Ishikawa (cell line): ENCODE measurements at regions not wholly inside any gene's neighbourhood (a gene's known extent, or its start where the extent isn't known, plus 50 kb on each side); places are given as distances from the start of the nearest gene placed in this dataset.

ENCODE experiments used
- CEBPB ChIP-seq: IDR thresholded peaks from 2 replicates; pipeline ENCODE4 v1.6.1; 2012
- CREB1 ChIP-seq: IDR thresholded peaks from 2 replicates; pipeline ENCODE4 v1.6.1; 2012; ENCODE audit warnings: low read depth
- EGR1 ChIP-seq: IDR thresholded peaks from 2 replicates; pipeline ENCODE4 v1.6.1; 2012
- EP300 ChIP-seq: IDR thresholded peaks from 2 replicates; pipeline ENCODE4 v1.6.1; 2012; ENCODE audit warnings: borderline replicate concordance
- FOXM1 ChIP-seq: IDR thresholded peaks from 2 replicates; pipeline ENCODE4 v1.6.1; 2012; ENCODE audit warnings: low read depth, borderline replicate concordance
- NFIC ChIP-seq: IDR thresholded peaks from 2 replicates; pipeline ENCODE4 v1.6.1; 2012
- RAD21 ChIP-seq: IDR thresholded peaks from 2 replicates; pipeline ENCODE4 v1.6.1; 2012; ENCODE audit warnings: low read depth
- REST ChIP-seq: IDR thresholded peaks from 2 replicates; pipeline ENCODE4 v1.6.1; 2012; ENCODE audit warnings: low read depth, mild to moderate bottlenecking
- TAF1 ChIP-seq: IDR thresholded peaks from 2 replicates; pipeline ENCODE4 v1.6.1; 2012; ENCODE audit warnings: low read depth, mild to moderate bottlenecking
- TCF12 ChIP-seq: IDR thresholded peaks from 2 replicates; pipeline ENCODE4 v1.6.1; 2012; ENCODE audit warnings: low read depth
- TEAD4 ChIP-seq: IDR thresholded peaks from 2 replicates; pipeline ENCODE4 v1.6.1; 2012
- YY1 ChIP-seq: IDR thresholded peaks from 2 replicates; pipeline ENCODE4 v1.6.1; 2012; ENCODE audit warnings: low read depth
- ZBTB7A ChIP-seq: IDR thresholded peaks from 2 replicates; pipeline ENCODE4 v1.6.1; 2012; ENCODE audit warnings: low read depth
- TF ChIP-seq, protein P1 (sequence below): IDR thresholded peaks from 2 replicates; pipeline ENCODE4 v1.6.1; 2012
- TF ChIP-seq, protein P2 (sequence below): IDR thresholded peaks from 2 replicates; pipeline ENCODE4 v1.6.1; 2012

GRCh38 chr1:106780066-106780465, 276.4 kb upstream of the PRMT6 start:
- TF ChIP-seq YY1: no peak
- TF ChIP-seq FOXM1: no peak
- TF ChIP-seq, protein P1, sequence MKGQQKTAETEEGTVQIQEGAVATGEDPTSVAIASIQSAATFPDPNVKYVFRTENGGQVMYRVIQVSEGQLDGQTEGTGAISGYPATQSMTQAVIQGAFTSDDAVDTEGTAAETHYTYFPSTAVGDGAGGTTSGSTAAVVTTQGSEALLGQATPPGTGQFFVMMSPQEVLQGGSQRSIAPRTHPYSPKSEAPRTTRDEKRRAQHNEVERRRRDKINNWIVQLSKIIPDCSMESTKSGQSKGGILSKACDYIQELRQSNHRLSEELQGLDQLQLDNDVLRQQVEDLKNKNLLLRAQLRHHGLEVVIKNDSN: no peak
- no peak for TF ChIP-seq EP300
- TF ChIP-seq CREB1: no peak
- no peak for TF ChIP-seq TEAD4
- TF ChIP-seq TCF12: no peak
- TF ChIP-seq TAF1: no peak
- TF ChIP-seq ZBTB7A: no peak

DNA sequence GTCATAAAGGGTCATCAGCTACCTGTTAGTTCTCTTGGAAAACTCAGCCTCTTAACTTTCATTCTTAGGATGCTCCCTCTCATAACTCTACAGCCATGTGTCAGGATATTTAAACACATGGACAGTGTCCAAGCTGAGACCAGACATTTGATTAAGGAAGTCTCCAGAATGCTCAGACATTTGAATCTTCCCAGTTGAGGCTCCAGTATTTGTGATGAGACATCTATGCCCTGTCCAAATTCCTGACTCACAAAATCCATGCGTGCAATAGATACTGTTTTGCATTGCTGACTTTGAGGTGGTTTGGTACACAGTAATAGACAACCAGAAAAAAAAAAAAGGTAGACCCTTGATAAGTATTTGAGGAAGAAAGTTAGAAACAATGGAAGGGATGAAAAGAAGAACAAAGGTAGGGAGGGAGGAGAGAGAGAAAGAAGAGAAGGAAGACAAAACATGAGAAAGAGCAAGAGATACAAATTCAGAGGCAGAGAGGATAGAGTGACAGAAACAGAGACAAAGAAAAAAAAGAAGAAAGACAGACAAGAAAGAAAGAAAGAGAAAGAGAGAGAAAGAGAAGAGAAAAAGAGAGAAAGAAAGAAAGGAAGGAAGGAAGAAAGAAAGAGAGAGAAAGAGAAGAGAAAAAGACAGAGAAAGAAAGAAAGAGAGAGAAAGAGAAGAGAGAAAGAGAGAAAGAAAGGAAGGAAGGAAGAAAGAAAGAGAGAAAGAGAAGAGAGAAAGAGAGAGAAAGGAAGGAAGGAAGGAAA, 275.5 kb upstream of the PRMT6 start:
- no peak for TF ChIP-seq ZBTB7A
- TF ChIP-seq, protein P1: no peak
- no peak for TF ChIP-seq REST
- TF ChIP-seq EP300: no peak
- no peak for TF ChIP-seq TEAD4
- TF ChIP-seq TCF12: no peak
- TF ChIP-seq RAD21: no peak
- no peak for TF ChIP-seq CREB1
- TF ChIP-seq NFIC: no peak
- TF ChIP-seq, protein P2, sequence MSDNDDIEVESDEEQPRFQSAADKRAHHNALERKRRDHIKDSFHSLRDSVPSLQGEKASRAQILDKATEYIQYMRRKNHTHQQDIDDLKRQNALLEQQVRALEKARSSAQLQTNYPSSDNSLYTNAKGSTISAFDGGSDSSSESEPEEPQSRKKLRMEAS: no peak
- no peak for TF ChIP-seq CEBPB
- no peak for TF ChIP-seq FOXM1
- no peak for TF ChIP-seq EGR1
- no peak for TF ChIP-seq TAF1
- TF ChIP-seq YY1: no peak

- TF ChIP-seq EP300: no peak
- no peak for TF ChIP-seq YY1
- TF ChIP-seq, protein P2: no peak
- TF ChIP-seq TCF12: no peak
- no peak for TF ChIP-seq TAF1
- TF ChIP-seq FOXM1: no peak
- no peak for TF ChIP-seq TEAD4
- peak; percentile 42; the same call in 1 of the 2 replicates for TF ChIP-seq NFIC
Measured at GRCh38 chr1:106785176-106785575, 271.3 kb upstream of the PRMT6 start.

GRCh38 chr1:106787520-106787919, 269.0 kb upstream of the PRMT6 start:
- TF ChIP-seq TEAD4 (no peak), CREB1 (no peak), EP300 (no peak), EGR1 (no peak), CEBPB (no peak), REST (no peak), RAD21 (no peak), NFIC (no peak), FOXM1 (no peak), TCF12 (no peak), TAF1 (no peak), YY1 (no peak), ZBTB7A (no peak)
- TF ChIP-seq, protein P1: no peak
- TF ChIP-seq, protein P2: no peak

DNA sequence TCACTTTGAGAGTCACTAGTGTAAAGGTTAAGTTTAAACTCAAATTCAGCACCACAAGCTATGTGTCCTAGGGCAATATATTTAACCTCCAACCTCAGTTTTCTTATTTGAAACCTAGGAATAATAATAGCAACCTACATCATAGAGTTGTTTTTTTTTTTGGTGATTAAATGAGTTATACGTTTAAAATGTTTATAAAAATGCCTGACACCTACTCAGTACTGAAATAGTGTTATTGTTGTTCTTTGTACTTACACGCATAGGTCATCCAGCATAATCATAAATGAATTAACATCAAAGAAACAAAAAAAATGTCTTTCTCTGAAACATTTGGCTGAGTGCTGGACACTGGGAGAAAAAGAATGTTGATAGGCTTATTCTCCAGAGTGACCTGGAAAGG, 266.8 kb upstream of the PRMT6 start:
- TF ChIP-seq, protein P2: no peak
- TF ChIP-seq FOXM1: no peak
- TF ChIP-seq RAD21: no peak
- TF ChIP-seq EP300: no peak
- TF ChIP-seq, protein P1: no peak
- no peak for TF ChIP-seq TCF12
- TF ChIP-seq CREB1: no peak
- no peak for TF ChIP-seq TEAD4
- TF ChIP-seq ZBTB7A: no peak
- TF ChIP-seq REST: no peak
- no peak for TF ChIP-seq CEBPB
- no peak for TF ChIP-seq NFIC
- TF ChIP-seq EGR1: no peak
- TF ChIP-seq TAF1: no peak
- TF ChIP-seq YY1: no peak
